ENCODE measurements at regions not wholly inside any gene's neighbourhood (a gene's known extent, or its start where the extent isn't known, plus 50 kb on each side); places are given as distances from the start of the nearest gene placed in this dataset.

- TF ChIP-seq REST (IDR thresholded peaks at IDR 0.05; ENCODE audit: low read depth), result no peak
- TF ChIP-seq SIN3A (IDR thresholded peaks at IDR 0.05; ENCODE audit: low read depth), result no peak
- no peak for TF ChIP-seq CBX3 (IDR thresholded peaks at IDR 0.05; ENCODE audit: low read depth)
- no peak for TF ChIP-seq ZBTB33 (IDR thresholded peaks at IDR 0.05; ENCODE audit: extremely low read depth, insufficient replicate concordance, low read length)
- TF ChIP-seq, protein P1, sequence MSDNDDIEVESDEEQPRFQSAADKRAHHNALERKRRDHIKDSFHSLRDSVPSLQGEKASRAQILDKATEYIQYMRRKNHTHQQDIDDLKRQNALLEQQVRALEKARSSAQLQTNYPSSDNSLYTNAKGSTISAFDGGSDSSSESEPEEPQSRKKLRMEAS (IDR thresholded peaks at IDR 0.05), result no peak
- POLR2A ChIA-PET, result interaction anchor here (0.6 kb wide), 1 partner anchor 1153 kb away, joined by 3 read pairs; no protein-coding TSS in a partner anchor
- no peaks in the 10 kb centered on the region for H3K4me1 ChIP-seq (ENCODE audit: control insufficient read depth in 1 of 2, insufficient read depth in 2 of 2, low read length in 2 of 2)
- H3K9me2 ChIP-seq (ENCODE audit: insufficient read depth), result no peaks in the 10 kb centered on the region
- no TSS peak for BruUV-seq (replicated peaks)
- H4K20me1 ChIP-seq (ENCODE audit: insufficient read depth), result no peaks in the 10 kb centered on the region
- CTCF ChIA-PET, result no interaction called here
- no peak for ATAC-seq
- intact Hi-C loops (cut with micrococcal nuclease), result no loop called here
- no peak overlapping the region for H3K27ac ChIP-seq (ENCODE audit: low read depth, low read length)
- H3K36me3 ChIP-seq (ENCODE audit: control insufficient read depth in 1 of 2, insufficient read depth in 2 of 2, low read length in 2 of 2), result no peaks in the 10 kb centered on the region
- no peak overlapping the region for H3K9ac ChIP-seq (ENCODE audit: low read length)
- no peak for DNase-seq (ENCODE audit: low read depth, low spot score)
- RAD21 ChIA-PET (ENCODE audit: low non-redundant PET in 1 of 2, low total read pairs in 2 of 2, uncharacterized antibody in 2 of 2, unreplicated experiment in 2 of 2), result no interaction called here
- H3K4me3 ChIP-seq (replicated peaks in 1 of 2; ENCODE audit: low read depth in 1 of 2, low read length in 2 of 2), result no peak overlapping the region
- H3K4me2 ChIP-seq (ENCODE audit: low read length), result no peak overlapping the region
- no peaks in the 10 kb centered on the region for H3K27me3 ChIP-seq (ENCODE audit: insufficient read depth, low read length)
- H2AFZ ChIP-seq (ENCODE audit: low read depth, low read length, poor library complexity, severe bottlenecking), result no peak overlapping the region
- no peaks in the 10 kb centered on the region; a peak in 1 of 4 replicates for H3K9me3 ChIP-seq (ENCODE audit: control insufficient read depth in 1 of 2, insufficient read depth in 1 of 2, low read depth in 1 of 2, low read length in 2 of 2)
- no peaks in the 10 kb centered on the region for H3K79me2 ChIP-seq (ENCODE audit: insufficient read depth, low read length)
Measured at GRCh38 chr1:219058891-219059820, 114.5 kb upstream of the LYPLAL1 start.
